Right atrium auricular region (tissue), 2 donors: ENCODE measurements at regions not wholly inside any gene's neighbourhood (a gene's known extent, or its start where the extent isn't known, plus 50 kb on each side); places are given as distances from the start of the nearest gene placed in this dataset.
"Not testable (repeated sequence)": the region's sequence is repeated elsewhere in the genome, so short reads cannot be mapped to it uniquely, and the experiment has no call there.

Source experiments
- DNase-seq: peaks from one replicate; pipeline ENCODE4 v3.0.0-alpha.2; 2019; ENCODE audit warnings: low spot score
- H3K27ac ChIP-seq, 2 donors: fragments of 200-600 bp; sonication (generic); 1 replicate in 1 of 2; 2 replicates in 1 of 2; pipeline ENCODE4 v1.5.1; 2016 to 2019
- H3K27me3 ChIP-seq, 2 donors: fragments of 200-600 bp; sonication (generic); one replicate each; pipeline versions ENCODE4 v1.5.1 to v1.6.0; 2017 to 2019
- H3K36me3 ChIP-seq: fragments of 200-600 bp; sonication (generic); one replicate; pipeline ENCODE4 v1.5.1; 2016
- H3K4me1 ChIP-seq, 2 donors: fragments of 200-600 bp; sonication (generic); one replicate each; pipeline versions ENCODE4 v1.5.1 to v1.6.0; 2017 to 2019
- H3K4me3 ChIP-seq, 2 donors: fragments of 200-600 bp; sonication (generic); 1 replicate in 1 of 2; 2 replicates in 1 of 2; pipeline ENCODE4 v1.5.1; 2017 to 2019; ENCODE audit warnings: mild to moderate bottlenecking in 1 of 2, moderate library complexity in 1 of 2
- H3K9me3 ChIP-seq, 2 donors: fragments of 200-600 bp; sonication (generic); one replicate each; pipeline ENCODE4 v1.5.1; 2019
- CTCF ChIP-seq, 2 donors: fragments of 200-600 bp; sonication (generic); IDR thresholded peaks; one replicate each; pipeline ENCODE4 v1.5.1; 2019; ENCODE audit warnings: antibody characterized with exemption in 2 of 2

- H3K4me3 ChIP-seq, H3K36me3 ChIP-seq: not testable (repeated sequence)
These were observed 189.0 kb upstream of the ZNF519 start for GRCh38 chr18:14321217-14321616.

DNA sequence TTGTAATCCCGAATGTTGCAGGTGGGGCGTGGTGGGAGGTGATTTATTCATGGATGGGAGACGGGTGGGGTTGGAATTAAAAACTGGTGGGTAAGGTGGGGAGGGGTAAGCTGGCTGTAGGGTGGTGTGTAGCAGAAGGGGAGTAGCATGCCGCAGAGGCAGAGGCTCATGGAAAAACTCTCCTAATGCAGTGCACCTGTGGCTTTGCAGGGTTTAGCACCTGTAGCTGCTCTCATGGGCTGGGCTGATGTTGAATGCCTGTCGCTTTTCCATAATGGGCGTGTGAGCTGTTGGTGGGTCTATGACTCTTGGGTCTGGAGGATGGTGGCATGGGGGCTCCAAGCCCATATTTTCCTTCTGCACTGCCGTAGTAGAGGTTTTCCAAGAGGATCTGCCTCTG, 169.0 kb upstream of the ZNF519 start:
- H3K9me3 ChIP-seq, H3K4me1 ChIP-seq, H3K4me3 ChIP-seq, H3K27me3 ChIP-seq, DNase-seq, H3K27ac ChIP-seq, H3K36me3 ChIP-seq: not testable (repeated sequence)

More at GRCh38 chr18:14321217-14321616, 189.0 kb upstream of the ZNF519 start:
- not testable (repeated sequence) for H3K4me1 ChIP-seq, H3K27me3 ChIP-seq, H3K27ac ChIP-seq, DNase-seq, H3K9me3 ChIP-seq

GRCh38 chr18:14295081-14295480, 162.8 kb upstream of the ZNF519 start:
- not testable (repeated sequence) for H3K4me1 ChIP-seq, H3K9me3 ChIP-seq, DNase-seq, H3K4me3 ChIP-seq, H3K27ac ChIP-seq, H3K27me3 ChIP-seq, H3K36me3 ChIP-seq

- Histone ChIP-seq H3K27ac (no peak overlapping the region), H3K27me3 (no peaks in the 10 kb centered on the region), H3K36me3 (no peaks in the 10 kb centered on the region), H3K9me3 (no peaks in the 10 kb centered on the region), H3K4me1 (no peaks in the 10 kb centered on the region), H3K4me3 (no peak overlapping the region)
- DNase-seq: no peak
- TF ChIP-seq CTCF (IDR thresholded peaks at IDR 0.05): no peak
These were observed 152.8 kb upstream of the ZNF519 start for GRCh38 chr18:14285053-14285452.

DNA sequence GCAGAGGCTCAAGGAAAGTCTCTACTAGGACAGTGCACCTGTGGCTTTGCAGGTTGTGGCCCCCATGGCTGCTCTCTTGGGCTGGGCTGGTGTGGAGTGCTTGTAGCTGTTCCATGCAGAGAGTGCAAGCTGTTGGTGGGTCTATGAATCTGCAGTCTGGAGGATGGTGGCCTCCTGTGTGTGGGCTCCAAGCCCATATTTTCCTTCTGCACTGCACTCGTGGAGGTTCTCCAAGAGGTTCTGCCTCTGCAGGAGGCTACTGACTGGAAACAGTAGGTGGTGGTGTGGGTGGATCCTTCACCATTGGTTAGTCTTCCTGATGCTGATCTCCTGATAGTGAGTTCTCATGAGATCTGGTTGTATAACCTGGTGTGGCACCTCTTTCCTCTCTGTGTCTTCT, 143.2 kb upstream of the ZNF519 start:
- not testable (repeated sequence) for H3K27ac ChIP-seq, H3K27me3 ChIP-seq, DNase-seq, H3K9me3 ChIP-seq, H3K4me3 ChIP-seq, H3K36me3 ChIP-seq, H3K4me1 ChIP-seq

DNA sequence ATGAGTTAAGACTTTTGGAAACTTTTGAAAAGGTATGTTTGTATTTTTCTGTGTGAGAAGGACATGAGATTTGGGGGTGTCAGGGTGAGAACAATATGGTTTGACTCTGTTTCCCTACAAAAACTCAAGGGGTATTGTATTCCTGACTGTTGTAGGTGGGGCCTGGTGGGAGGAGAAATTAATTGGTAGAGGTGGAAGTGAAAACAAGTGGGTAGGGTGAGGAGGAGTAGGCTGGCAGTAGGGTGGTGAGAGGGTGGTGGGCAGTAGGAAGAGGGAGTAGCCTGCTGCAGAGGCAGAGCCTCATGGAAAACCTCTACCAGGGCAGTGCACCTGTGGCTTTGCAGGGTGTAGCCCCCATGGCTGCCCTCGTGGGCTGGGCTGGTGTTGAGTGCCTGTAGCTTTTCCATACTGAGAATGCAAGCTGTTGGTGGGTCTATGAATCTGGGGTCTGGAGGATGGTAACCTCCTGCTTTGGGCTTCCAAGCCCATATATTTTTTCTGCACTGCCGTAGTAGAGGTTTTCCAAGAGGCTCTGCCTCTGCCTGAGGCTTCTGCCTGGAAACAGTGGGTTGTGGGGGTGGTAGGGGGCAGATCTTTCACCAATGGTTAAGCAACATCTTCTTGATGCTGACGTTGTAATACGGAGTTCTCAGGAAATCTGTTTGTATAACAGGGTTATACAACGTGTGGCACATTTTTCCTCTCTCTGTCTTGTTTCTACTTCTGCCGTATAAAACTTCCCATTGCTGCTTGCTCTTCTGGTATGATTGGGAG, 133.6 kb upstream of the ZNF519 start:
- not testable (repeated sequence) for DNase-seq, H3K9me3 ChIP-seq, H3K4me3 ChIP-seq, H3K36me3 ChIP-seq, H3K27me3 ChIP-seq, H3K4me1 ChIP-seq, H3K27ac ChIP-seq

DNA sequence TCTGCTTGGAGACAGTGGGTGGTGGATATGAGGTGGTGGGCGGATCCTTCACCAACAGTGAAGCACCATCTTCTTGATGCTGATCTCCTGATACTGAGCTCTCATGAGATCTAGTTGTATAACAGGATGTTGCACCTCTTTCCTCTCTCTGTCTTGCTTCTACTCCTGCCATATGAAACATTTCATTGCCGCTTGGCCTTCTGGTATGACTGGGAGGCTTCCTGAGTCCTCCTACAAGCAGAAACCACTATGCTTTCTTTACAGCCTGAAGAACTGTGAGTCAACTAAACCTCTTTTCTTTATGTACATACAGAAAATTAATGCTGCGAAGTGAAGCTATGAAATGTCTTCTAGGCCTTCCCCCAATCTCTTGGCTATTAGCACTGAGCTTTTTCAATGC, 130.6 kb upstream of the ZNF519 start:
- not testable (repeated sequence) for H3K4me1 ChIP-seq, DNase-seq, H3K27me3 ChIP-seq, H3K27ac ChIP-seq, H3K4me3 ChIP-seq, H3K9me3 ChIP-seq, H3K36me3 ChIP-seq

GRCh38 chr18:14250084-14250677, 117.9 kb upstream of the ZNF519 start:
- H3K27ac ChIP-seq, H3K4me1 ChIP-seq, H3K36me3 ChIP-seq, DNase-seq, H3K27me3 ChIP-seq, H3K4me3 ChIP-seq, H3K9me3 ChIP-seq: not testable (repeated sequence)

DNA sequence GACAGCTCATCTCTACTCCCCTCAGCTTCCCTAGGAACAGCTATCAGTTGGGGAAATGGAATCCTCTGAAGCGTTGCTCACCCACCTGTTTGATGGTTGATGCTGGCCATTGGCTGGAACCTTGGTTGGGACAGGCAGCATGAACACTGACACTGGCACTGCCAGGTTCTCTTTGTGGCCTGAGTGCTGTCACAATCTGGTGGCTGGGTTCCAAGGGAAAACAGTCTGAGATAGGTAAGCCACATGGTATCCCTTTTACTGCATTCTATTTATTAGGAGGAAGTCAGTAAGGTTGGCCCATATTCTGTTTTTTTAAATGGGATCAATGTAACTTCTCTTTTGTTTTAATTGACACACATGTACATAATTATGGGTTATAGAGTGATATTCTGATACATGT, 107.0 kb upstream of the ZNF519 start:
- not testable (repeated sequence) for H3K9me3 ChIP-seq, DNase-seq, H3K4me1 ChIP-seq, H3K4me3 ChIP-seq, H3K36me3 ChIP-seq, H3K27me3 ChIP-seq, H3K27ac ChIP-seq

GRCh38 chr18:14236356-14237048, 104.3 kb upstream of the ZNF519 start:
- not testable (repeated sequence) for H3K36me3 ChIP-seq, H3K4me1 ChIP-seq, H3K27me3 ChIP-seq, DNase-seq, H3K27ac ChIP-seq, H3K4me3 ChIP-seq, H3K9me3 ChIP-seq

DNA sequence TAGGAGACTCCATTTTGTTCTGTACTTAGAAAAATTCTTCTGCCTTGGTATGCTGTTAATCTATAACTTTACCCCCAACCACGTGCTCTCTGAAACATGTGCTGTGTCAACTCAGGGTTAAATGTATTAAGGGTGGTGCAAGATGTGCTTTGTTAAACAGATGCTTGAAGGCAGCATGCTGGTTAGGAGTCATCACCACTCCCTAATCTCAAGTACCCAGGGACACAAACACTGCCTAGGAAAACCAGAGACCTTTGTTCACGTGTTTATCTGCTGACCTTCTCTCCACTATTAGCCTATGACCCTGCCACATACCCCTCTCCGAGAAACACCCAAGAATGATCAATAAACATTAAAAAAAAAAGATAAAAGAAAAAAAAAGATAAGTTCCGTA, 93.0 kb upstream of the ZNF519 start:
- DNase-seq, H3K9me3 ChIP-seq, H3K4me3 ChIP-seq, H3K27me3 ChIP-seq, H3K27ac ChIP-seq, H3K36me3 ChIP-seq, H3K4me1 ChIP-seq: not testable (repeated sequence)

- H3K27ac ChIP-seq, H3K36me3 ChIP-seq, H3K27me3 ChIP-seq, H3K9me3 ChIP-seq, H3K4me3 ChIP-seq, H3K4me1 ChIP-seq, DNase-seq: not testable (repeated sequence)
These were observed 92.5 kb upstream of the ZNF519 start for GRCh38 chr18:14224551-14225285.

DNA sequence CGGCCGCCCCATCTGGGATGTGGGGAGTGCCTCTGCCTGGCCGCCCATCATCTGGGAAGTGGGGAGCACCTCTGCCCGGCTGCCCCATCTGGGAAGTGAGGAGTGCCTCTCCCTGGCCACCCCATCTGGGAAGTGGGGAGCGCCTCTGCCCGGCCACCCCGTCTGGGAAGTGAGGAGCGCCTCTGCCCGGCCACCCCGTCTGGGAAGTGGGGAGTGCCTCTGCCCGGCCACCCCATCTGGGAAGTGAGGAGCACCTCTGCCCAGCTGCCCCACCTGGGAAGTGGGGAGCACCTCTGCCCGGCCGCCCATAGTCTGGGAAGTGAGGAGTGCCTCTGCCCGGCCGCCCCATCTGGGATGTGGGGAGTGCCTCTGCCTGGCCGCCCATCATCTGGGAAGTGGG, 91.7 kb upstream of the ZNF519 start:
- DNase-seq, H3K27ac ChIP-seq, H3K27me3 ChIP-seq, H3K4me3 ChIP-seq, H3K36me3 ChIP-seq, H3K4me1 ChIP-seq, H3K9me3 ChIP-seq: not testable (repeated sequence)
